ENCODE measurements at regions not wholly inside any gene's neighbourhood (a gene's known extent, or its start where the extent isn't known, plus 50 kb on each side); places are given as distances from the start of the nearest gene placed in this dataset.
"Not testable (repeated sequence)": the region's sequence is repeated elsewhere in the genome, so short reads cannot be mapped to it uniquely, and the experiment has no call there.

DNA sequence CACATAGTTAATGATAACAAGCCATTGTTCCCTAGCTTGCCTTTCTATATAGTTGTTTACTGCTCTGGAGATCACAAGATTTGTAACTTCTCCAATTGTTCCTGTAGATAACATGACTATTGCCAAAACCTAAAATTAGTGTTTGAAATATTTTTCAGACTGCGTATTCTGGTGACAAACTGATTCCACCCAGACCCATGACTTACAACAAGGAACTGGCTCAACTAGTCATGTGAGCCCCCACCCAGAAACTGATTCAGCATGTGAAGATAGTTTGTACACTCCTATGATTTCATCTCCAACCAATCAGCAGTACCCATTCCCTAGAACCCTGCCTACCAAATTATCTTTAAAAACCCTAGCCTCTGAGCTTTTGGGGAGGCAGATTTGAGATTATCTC is 131.4 kb upstream of the BCL9 start:
- TF ChIP-seq, protein P1, sequence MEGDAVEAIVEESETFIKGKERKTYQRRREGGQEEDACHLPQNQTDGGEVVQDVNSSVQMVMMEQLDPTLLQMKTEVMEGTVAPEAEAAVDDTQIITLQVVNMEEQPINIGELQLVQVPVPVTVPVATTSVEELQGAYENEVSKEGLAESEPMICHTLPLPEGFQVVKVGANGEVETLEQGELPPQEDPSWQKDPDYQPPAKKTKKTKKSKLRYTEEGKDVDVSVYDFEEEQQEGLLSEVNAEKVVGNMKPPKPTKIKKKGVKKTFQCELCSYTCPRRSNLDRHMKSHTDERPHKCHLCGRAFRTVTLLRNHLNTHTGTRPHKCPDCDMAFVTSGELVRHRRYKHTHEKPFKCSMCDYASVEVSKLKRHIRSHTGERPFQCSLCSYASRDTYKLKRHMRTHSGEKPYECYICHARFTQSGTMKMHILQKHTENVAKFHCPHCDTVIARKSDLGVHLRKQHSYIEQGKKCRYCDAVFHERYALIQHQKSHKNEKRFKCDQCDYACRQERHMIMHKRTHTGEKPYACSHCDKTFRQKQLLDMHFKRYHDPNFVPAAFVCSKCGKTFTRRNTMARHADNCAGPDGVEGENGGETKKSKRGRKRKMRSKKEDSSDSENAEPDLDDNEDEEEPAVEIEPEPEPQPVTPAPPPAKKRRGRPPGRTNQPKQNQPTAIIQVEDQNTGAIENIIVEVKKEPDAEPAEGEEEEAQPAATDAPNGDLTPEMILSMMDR (IDR thresholded peaks at IDR 0.05; ENCODE audit: insufficient read depth, low read depth, low read length), result no peak
- Histone ChIP-seq H3K36me3 (ENCODE audit: control insufficient read depth, insufficient read depth, low read length) (no peaks in the 10 kb centered on the region), H3K4me3 (ENCODE audit: low read depth, low read length) (no peak overlapping the region), H3K27me3 (ENCODE audit: control insufficient read depth, insufficient read depth, low read length) (no peaks in the 10 kb centered on the region)
- no peak for DNase-seq (ENCODE audit: low read depth)
- ChIA-PET POLR2A (no interaction called here), CTCF (no interaction called here)

DNA sequence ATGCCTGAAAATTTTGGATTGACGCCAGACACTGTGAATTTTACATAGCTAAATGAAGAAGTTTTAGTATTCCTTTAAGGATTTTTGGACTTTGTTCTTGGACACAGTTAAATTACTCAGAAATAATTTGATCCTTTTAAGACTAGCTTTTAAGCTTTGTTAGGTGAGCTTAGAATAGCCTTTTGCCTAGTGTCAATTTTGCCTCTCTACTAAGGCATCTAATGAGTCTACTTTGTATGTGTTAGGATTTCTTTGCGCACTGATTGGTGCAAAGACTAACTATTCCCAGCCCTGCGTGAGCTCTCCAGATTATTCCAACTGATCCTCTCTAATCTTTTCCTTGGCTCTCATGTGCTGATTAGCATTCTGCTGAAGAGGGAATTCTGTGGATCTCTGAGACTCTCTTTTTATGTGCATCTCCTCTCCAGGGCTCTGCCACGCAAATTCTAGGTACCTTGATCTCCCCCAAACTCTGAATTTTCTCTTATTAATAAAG is 128.1 kb upstream of the BCL9 start:
- DNase-seq (ENCODE audit: low read depth), result no peak
- ChIA-PET CTCF (no interaction called here), POLR2A (no interaction called here)
- Histone ChIP-seq H3K27me3 (ENCODE audit: control insufficient read depth, insufficient read depth, low read length) (no peaks in the 10 kb centered on the region), H3K4me3 (ENCODE audit: low read depth, low read length) (no peak overlapping the region), H3K36me3 (ENCODE audit: control insufficient read depth, insufficient read depth, low read length) (no peaks in the 10 kb centered on the region)
- TF ChIP-seq, protein P1 (IDR thresholded peaks at IDR 0.05; ENCODE audit: insufficient read depth, low read depth, low read length), result no peak

DNA sequence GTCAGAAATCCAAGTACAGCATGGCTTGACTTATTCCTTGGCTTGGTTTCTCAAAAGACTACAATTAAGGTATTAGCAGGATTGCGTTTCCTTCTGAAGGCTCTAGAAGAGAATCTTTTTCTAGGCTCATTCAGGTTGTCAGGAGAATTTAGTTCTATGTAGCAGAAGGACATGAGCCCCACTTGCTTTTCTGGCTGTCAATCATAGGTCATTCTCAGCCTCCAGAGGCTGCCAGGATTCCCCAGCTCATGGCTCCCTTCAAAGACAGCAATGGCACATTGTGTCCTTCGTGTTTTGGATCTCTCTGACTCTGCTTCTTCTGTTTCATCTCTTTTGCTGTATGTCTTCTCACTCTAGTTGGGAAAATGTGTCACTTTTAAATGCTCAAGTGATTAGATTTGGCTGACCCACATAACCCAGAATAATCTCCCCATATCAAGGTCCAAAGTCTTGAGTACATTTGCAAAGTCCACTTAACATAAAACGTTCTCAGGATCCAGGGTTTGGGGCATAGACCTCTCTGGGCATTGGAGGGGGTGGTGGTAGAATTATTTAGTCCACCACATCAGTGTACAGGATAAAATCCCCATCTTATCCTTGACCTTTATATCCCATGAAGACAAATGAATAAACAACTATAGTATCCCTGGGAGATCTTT is 126.7 kb upstream of the BCL9 start:
- Histone ChIP-seq H3K27me3 (ENCODE audit: control insufficient read depth, insufficient read depth, low read length) (no peaks in the 10 kb centered on the region), H3K4me3 (ENCODE audit: low read depth, low read length) (no peak overlapping the region), H3K36me3 (ENCODE audit: control insufficient read depth, insufficient read depth, low read length) (no peaks in the 10 kb centered on the region)
- POLR2A ChIA-PET, result no interaction called here
- CTCF ChIA-PET, result no interaction called here
- no peak for DNase-seq (ENCODE audit: low read depth)
- TF ChIP-seq, protein P1 (IDR thresholded peaks at IDR 0.05; ENCODE audit: insufficient read depth, low read depth, low read length), result no peak

DNA sequence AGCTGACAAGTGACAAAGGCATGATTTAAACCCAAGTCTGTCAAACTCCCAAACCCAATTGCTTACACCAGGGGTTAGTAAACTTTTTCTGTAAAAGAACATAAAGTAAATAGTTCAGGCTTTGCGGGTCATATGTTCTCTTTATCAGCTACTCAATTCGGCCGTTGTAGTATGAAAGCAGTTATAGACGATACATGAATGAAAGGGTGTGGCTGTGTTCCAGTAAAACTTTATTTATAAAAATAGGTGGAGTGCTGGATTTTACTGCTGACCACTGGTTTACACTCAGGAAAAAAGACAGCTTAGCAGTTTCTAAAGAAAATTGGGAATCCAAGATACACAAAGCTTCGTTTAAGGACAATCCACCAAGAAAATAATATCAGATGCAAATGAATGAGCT is 124.3 kb upstream of the BCL9 start:
- TF ChIP-seq, protein P1 (IDR thresholded peaks at IDR 0.05; ENCODE audit: insufficient read depth, low read depth, low read length), result no peak
- ChIA-PET CTCF (no interaction called here), POLR2A (no interaction called here)
- Histone ChIP-seq H3K27me3 (ENCODE audit: control insufficient read depth, insufficient read depth, low read length) (no peaks in the 10 kb centered on the region), H3K36me3 (ENCODE audit: control insufficient read depth, insufficient read depth, low read length) (no peaks in the 10 kb centered on the region), H3K4me3 (ENCODE audit: low read depth, low read length) (no peak overlapping the region)
- DNase-seq (ENCODE audit: low read depth), result no peak

DNA sequence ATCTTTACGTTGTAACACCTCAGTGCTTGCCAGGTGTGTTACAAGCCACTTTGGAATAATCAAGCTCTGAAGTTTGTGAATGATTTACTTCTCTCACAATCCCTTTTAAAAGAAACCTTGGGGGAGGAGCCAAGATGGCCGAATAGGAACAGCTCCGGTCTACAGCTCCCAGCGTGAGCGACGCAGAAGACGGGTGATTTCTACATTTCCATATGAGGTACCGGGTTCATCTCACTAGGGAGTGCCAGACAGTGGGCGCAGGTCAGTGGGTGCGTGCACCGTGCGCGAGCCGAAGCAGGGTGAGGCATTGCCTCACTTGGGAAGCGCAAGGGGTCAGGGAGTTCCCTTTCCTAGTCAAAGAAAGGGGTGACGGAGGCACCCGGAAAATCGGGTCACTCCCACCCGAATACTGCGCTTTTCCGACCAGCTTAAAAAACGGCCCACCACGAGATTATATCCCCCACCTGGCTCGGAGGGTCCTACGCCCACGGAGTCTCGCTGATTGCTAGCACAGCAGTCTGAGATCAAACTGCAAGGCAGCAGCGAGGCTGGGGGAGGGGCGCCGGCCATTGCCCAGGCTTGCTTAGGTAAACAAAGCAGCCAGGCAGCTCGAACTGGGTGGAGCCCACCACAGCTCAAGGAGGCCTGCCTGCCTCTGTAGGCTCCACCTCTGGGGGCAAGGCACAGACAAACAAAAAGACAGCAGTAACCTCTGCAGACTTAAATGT is 118.0 kb upstream of the BCL9 start:
- H3K36me3 ChIP-seq (ENCODE audit: control insufficient read depth, insufficient read depth, low read length); DNase-seq (ENCODE audit: low read depth); POLR2A ChIA-PET; H3K27me3 ChIP-seq (ENCODE audit: control insufficient read depth, insufficient read depth, low read length); H3K4me3 ChIP-seq (ENCODE audit: low read depth, low read length): not testable (repeated sequence)
- CTCF ChIA-PET, result interaction anchor here (0.9 kb wide), 1 partner anchor 149 kb away, joined by 3 read pairs; no protein-coding TSS in a partner anchor
